ENCODE measurements at regions not wholly inside any gene's neighbourhood (a gene's known extent, or its start where the extent isn't known, plus 50 kb on each side); places are given as distances from the start of the nearest gene placed in this dataset.

GRCh38 chr3:173258697-173259096 is 117.7 kb upstream of the SPATA16 start:
- H3K4me3 ChIP-seq (ENCODE audit: low read length), result no peak overlapping the region
- no peak for TF ChIP-seq CTCF (conservative IDR thresholded peaks at IDR 0.05; ENCODE audit: low read depth, low read length)
- peak; percentile 43 for DNase-seq (ENCODE audit: low read depth)

GRCh38 chr3:173257797-173258196 is 116.8 kb upstream of the SPATA16 start:
- no peak overlapping the region for H3K4me3 ChIP-seq (ENCODE audit: low read length)
- TF ChIP-seq CTCF (conservative IDR thresholded peaks at IDR 0.05; ENCODE audit: low read depth, low read length), result no peak
- no peak for DNase-seq (ENCODE audit: low read depth)

- H3K4me3 ChIP-seq (ENCODE audit: low read length), result no peak overlapping the region
- no peak for TF ChIP-seq CTCF (conservative IDR thresholded peaks at IDR 0.05; ENCODE audit: low read depth, low read length)
- no peak for DNase-seq (ENCODE audit: low read depth)
These were observed 114.5 kb upstream of the SPATA16 start for GRCh38 chr3:173255555-173255954.

GRCh38 chr3:173253471-173253870 is 112.4 kb upstream of the SPATA16 start:
- no peak for TF ChIP-seq CTCF (conservative IDR thresholded peaks at IDR 0.05; ENCODE audit: low read depth, low read length)
- DNase-seq (ENCODE audit: low read depth), result no peak
- H3K4me3 ChIP-seq (ENCODE audit: low read length), result no peak overlapping the region

GRCh38 chr3:173249457-173249856 is 108.4 kb upstream of the SPATA16 start:
- no peak for TF ChIP-seq CTCF (conservative IDR thresholded peaks at IDR 0.05; ENCODE audit: low read depth, low read length)
- no peak overlapping the region for H3K4me3 ChIP-seq (ENCODE audit: low read length)
- DNase-seq (ENCODE audit: low read depth), result no peak

GRCh38 chr3:173241727-173242126 is 100.7 kb upstream of the SPATA16 start:
- no peak for TF ChIP-seq CTCF (conservative IDR thresholded peaks at IDR 0.05; ENCODE audit: low read depth, low read length)
- no peak for DNase-seq (ENCODE audit: low read depth)
- no peak overlapping the region for H3K4me3 ChIP-seq (ENCODE audit: low read length)

GRCh38 chr3:173238091-173238490 is 97.1 kb upstream of the SPATA16 start:
- no peak for DNase-seq (ENCODE audit: low read depth)
- H3K4me3 ChIP-seq (ENCODE audit: low read length), result no peak overlapping the region
- TF ChIP-seq CTCF (conservative IDR thresholded peaks at IDR 0.05; ENCODE audit: low read depth, low read length), result no peak

Measured in retinal pigment epithelial cell (primary cell).